GM23338 (cell line): ENCODE measurements at regions not wholly inside any gene's neighbourhood (a gene's known extent, or its start where the extent isn't known, plus 50 kb on each side); places are given as distances from the start of the nearest gene placed in this dataset.

Experiments
- ATAC-seq: fragments of 200-7000 bp; cut with Tn5 transposase; 3 replicates; pipeline ENCODE4 v1.9.1; 2020
- DNase-seq: peaks from one replicate; pipeline ENCODE4 v3.0.0-alpha.2; 2015; ENCODE audit warnings: low spot score
- H2AFZ ChIP-seq: fragments of 200-600 bp; sonication (generic); 2 replicates; pipeline ENCODE4 v1.8.0; 2016; ENCODE audit warnings: antibody characterized with exemption, mild to moderate bottlenecking, moderate library complexity
- H3F3A ChIP-seq: fragments of 200-600 bp; sonication (generic); replicated peaks from 2 replicates; pipeline ENCODE4 v1.8.0; 2017; ENCODE audit warnings: antibody characterized with exemption, mixed run types, low read depth
- H3K27ac ChIP-seq: fragments of 200-600 bp; sonication (generic); 2 replicates; pipeline ENCODE4 v1.6.1; 2016; ENCODE audit warnings: low read depth
- H3K27me3 ChIP-seq: fragments of 200-600 bp; sonication (generic); 2 replicates; pipeline ENCODE4 v1.8.0; 2016; ENCODE audit warnings: mild to moderate bottlenecking, mixed run types, moderate library complexity; ENCODE audit not compliant: insufficient read depth
- H3K36me3 ChIP-seq: fragments of 200-600 bp; sonication (generic); 2 replicates; pipeline ENCODE4 v1.8.0; 2016; ENCODE audit warnings: mild to moderate bottlenecking; ENCODE audit not compliant: insufficient read depth
- H3K4me1 ChIP-seq: fragments of 200-600 bp; sonication (generic); 2 replicates; pipeline ENCODE4 v1.8.0; 2016; ENCODE audit warnings: mild to moderate bottlenecking, moderate library complexity; ENCODE audit not compliant: insufficient read depth
- H3K4me2 ChIP-seq: fragments of 200-600 bp; sonication (generic); 2 replicates; pipeline ENCODE4 v1.7.1; 2017; ENCODE audit warnings: mixed run types
- H3K4me3 ChIP-seq: fragments of 200-600 bp; sonication (generic); 2 replicates; pipeline ENCODE4 v1.6.1; 2016; ENCODE audit warnings: mixed run types
- H3K79me2 ChIP-seq: fragments of 200-600 bp; sonication (generic); replicated peaks from 2 replicates; pipeline ENCODE4 v1.8.0; 2017; ENCODE audit warnings: mild to moderate bottlenecking; ENCODE audit not compliant: insufficient read depth
- H3K9me2 ChIP-seq: fragments of 200-600 bp; sonication (generic); 2 replicates; pipeline ENCODE4 v1.8.0; 2017; ENCODE audit not compliant: insufficient read depth
- H4K20me1 ChIP-seq: fragments of 200-600 bp; sonication (generic); replicated peaks from 2 replicates; pipeline ENCODE4 v1.8.0; 2017; ENCODE audit warnings: mild to moderate bottlenecking; ENCODE audit not compliant: insufficient read depth
- H3K27ac Mint-ChIP-seq: 2 replicates; pipeline ENCODE4 v1.8.0; 2020; ENCODE audit warnings: inconsistent platforms, mild to moderate bottlenecking, moderate library complexity, mixed read lengths
- H3K27me3 Mint-ChIP-seq: 3 replicates; pipeline ENCODE4 v1.8.0; 2022; ENCODE audit warnings: low read depth, mild to moderate bottlenecking, moderate library complexity, mixed read lengths, inconsistent platforms; ENCODE audit not compliant: insufficient read depth, poor library complexity
- H3K36me3 Mint-ChIP-seq: 3 replicates; pipeline ENCODE4 v1.8.0; 2021; ENCODE audit warnings: low read depth, mild to moderate bottlenecking, inconsistent platforms, moderate library complexity, mixed read lengths
- H3K4me1 Mint-ChIP-seq: 3 replicates; pipeline ENCODE4 v1.8.0; 2020; ENCODE audit warnings: mild to moderate bottlenecking, inconsistent platforms, mixed read lengths
- H3K4me3 Mint-ChIP-seq: 3 replicates; pipeline ENCODE4 v1.8.0; 2021; ENCODE audit warnings: moderate library complexity, mild to moderate bottlenecking, inconsistent platforms, mixed read lengths
- H3K9me3 Mint-ChIP-seq: 3 replicates; pipeline ENCODE4 v1.8.0; 2020; ENCODE audit warnings: moderate library complexity, mild to moderate bottlenecking, inconsistent platforms, mixed read lengths
- CREB1 ChIP-seq: fragments of 250-450 bp; sonication (Bioruptor Pico); IDR thresholded peaks from 2 replicates; pipeline ENCODE4 v1.5.0; 2020; ENCODE audit warnings: low read depth, mild to moderate bottlenecking, moderate library complexity
- EZH2 ChIP-seq: fragments of 200-600 bp; sonication (generic); IDR thresholded peaks from one replicate; pipeline ENCODE4 v1.8.0; 2017; ENCODE audit warnings: antibody characterized with exemption, mild to moderate bottlenecking, low read depth; ENCODE audit not compliant: unreplicated experiment
- EZH2phosphoT487 ChIP-seq: fragments of 200-600 bp; sonication (generic); IDR thresholded peaks from one replicate; pipeline ENCODE4 v1.8.1; 2018; ENCODE audit warnings: antibody characterized with exemption; ENCODE audit not compliant: unreplicated experiment
- JUNB ChIP-seq: IDR thresholded peaks from one replicate; pipeline ENCODE4 v1.6.1; 2016; ENCODE audit warnings: antibody characterized with exemption; ENCODE audit not compliant: unreplicated experiment
- POLR2AphosphoS5 ChIP-seq: IDR thresholded peaks from 2 replicates; pipeline ENCODE4 v1.6.1; 2016; ENCODE audit warnings: antibody characterized with exemption, low read depth
- STAT1 ChIP-seq: IDR thresholded peaks from one replicate; pipeline ENCODE4 v1.6.1; 2016; ENCODE audit warnings: antibody characterized with exemption; ENCODE audit not compliant: unreplicated experiment
- ZNF114 ChIP-seq: fragments of 250-450 bp; sonication (Bioruptor Pico); IDR thresholded peaks from 2 replicates; pipeline ENCODE4 v1.5.0; 2020; ENCODE audit warnings: mild to moderate bottlenecking, moderate library complexity
- TF ChIP-seq, protein P1 (sequence below): IDR thresholded peaks from one replicate; pipeline ENCODE4 v1.6.1; 2018; ENCODE audit warnings: antibody characterized with exemption; ENCODE audit not compliant: unreplicated experiment
- TF ChIP-seq, protein P2 (sequence below): fragments of 250-450 bp; sonication (Bioruptor Pico); IDR thresholded peaks from 2 replicates; pipeline ENCODE4 v1.5.0; 2020; ENCODE audit warnings: mild to moderate bottlenecking, moderate library complexity
- TF ChIP-seq, protein P3 (sequence below), 2 experiments: fragments of 200-600 bp in 1 of 2; sonication (generic) in 1 of 2; conservative IDR thresholded peaks; 2 replicates each; pipeline versions ENCODE4 v1.5.1 to v1.6.1; 2016 to 2017; ENCODE audit warnings: antibody characterized with exemption in 2 of 2, low read depth in 2 of 2, mild to moderate bottlenecking in 2 of 2, moderate library complexity in 1 of 2
- TF ChIP-seq, protein P4 (sequence below): IDR thresholded peaks from 2 replicates; pipeline ENCODE4 v1.6.1; 2016; ENCODE audit warnings: antibody characterized with exemption

DNA sequence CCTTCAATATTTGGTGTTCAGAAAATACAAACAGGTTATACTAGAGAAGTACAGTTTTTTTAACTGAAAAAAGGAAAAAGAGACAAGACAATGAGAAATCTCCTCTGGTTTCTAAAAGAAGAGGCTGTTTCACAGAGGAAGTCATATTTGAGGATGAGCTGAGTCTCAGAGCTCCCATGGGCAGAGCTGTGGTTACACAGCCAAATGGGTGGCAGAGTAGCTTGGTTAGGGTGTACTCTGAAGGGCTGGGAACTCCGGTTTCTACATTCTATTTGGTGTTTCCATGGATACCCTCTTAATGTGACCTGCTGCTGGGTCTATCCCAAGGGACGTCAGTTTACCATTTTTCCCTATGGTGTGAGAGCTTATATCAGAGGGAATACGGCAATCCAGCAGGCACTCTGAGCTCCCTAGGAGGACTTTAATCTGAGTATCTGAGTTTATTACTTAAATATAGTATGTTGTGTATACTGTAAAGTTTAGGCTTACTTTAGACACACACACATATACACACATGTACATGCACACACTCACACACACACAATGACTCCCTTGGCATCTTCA, 74.2 kb downstream of the CYRIA start:
- Mint-ChIP-seq H3K4me1 (peaks cover 20% of the 10 kb centered on the region), H3K27ac (no peak overlapping the region)
- no peak for ATAC-seq

More for the DNA sequence above, 74.2 kb downstream of the CYRIA start:
- no peak overlapping the region for H3K4me3 ChIP-seq
- H3K4me1 ChIP-seq: peaks cover 17% of the 10 kb centered on the region
- no peaks in the 10 kb centered on the region for H3K27me3 ChIP-seq
- no peaks in the 10 kb centered on the region for H3K36me3 ChIP-seq
- Mint-ChIP-seq H3K36me3 (peaks cover 5% of the 10 kb centered on the region; the same call in 1 of the 3 replicates), H3K9me3 (no peaks in the 10 kb centered on the region), H3K27me3 (no peaks in the 10 kb centered on the region), H3K4me3 (no peak overlapping the region)
- no peak overlapping the region for H3K4me2 ChIP-seq
- no peak overlapping the region for H3K27ac ChIP-seq
- no peaks in the 10 kb centered on the region for H3F3A ChIP-seq
- no peak for DNase-seq
- no peaks in the 10 kb centered on the region for H4K20me1 ChIP-seq
- H3K79me2 ChIP-seq: no peaks in the 10 kb centered on the region
- H2AFZ ChIP-seq: no peak overlapping the region
- no peaks in the 10 kb centered on the region for H3K9me2 ChIP-seq
- TF ChIP-seq, protein P1, sequence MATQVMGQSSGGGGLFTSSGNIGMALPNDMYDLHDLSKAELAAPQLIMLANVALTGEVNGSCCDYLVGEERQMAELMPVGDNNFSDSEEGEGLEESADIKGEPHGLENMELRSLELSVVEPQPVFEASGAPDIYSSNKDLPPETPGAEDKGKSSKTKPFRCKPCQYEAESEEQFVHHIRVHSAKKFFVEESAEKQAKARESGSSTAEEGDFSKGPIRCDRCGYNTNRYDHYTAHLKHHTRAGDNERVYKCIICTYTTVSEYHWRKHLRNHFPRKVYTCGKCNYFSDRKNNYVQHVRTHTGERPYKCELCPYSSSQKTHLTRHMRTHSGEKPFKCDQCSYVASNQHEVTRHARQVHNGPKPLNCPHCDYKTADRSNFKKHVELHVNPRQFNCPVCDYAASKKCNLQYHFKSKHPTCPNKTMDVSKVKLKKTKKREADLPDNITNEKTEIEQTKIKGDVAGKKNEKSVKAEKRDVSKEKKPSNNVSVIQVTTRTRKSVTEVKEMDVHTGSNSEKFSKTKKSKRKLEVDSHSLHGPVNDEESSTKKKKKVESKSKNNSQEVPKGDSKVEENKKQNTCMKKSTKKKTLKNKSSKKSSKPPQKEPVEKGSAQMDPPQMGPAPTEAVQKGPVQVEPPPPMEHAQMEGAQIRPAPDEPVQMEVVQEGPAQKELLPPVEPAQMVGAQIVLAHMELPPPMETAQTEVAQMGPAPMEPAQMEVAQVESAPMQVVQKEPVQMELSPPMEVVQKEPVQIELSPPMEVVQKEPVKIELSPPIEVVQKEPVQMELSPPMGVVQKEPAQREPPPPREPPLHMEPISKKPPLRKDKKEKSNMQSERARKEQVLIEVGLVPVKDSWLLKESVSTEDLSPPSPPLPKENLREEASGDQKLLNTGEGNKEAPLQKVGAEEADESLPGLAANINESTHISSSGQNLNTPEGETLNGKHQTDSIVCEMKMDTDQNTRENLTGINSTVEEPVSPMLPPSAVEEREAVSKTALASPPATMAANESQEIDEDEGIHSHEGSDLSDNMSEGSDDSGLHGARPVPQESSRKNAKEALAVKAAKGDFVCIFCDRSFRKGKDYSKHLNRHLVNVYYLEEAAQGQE: no peak
- TF ChIP-seq ZNF114: no peak
- TF ChIP-seq JUNB: no peak
- TF ChIP-seq POLR2AphosphoS5: no peak
- no peak for TF ChIP-seq STAT1
- no peak for TF ChIP-seq EZH2phosphoT487
- TF ChIP-seq, protein P2, sequence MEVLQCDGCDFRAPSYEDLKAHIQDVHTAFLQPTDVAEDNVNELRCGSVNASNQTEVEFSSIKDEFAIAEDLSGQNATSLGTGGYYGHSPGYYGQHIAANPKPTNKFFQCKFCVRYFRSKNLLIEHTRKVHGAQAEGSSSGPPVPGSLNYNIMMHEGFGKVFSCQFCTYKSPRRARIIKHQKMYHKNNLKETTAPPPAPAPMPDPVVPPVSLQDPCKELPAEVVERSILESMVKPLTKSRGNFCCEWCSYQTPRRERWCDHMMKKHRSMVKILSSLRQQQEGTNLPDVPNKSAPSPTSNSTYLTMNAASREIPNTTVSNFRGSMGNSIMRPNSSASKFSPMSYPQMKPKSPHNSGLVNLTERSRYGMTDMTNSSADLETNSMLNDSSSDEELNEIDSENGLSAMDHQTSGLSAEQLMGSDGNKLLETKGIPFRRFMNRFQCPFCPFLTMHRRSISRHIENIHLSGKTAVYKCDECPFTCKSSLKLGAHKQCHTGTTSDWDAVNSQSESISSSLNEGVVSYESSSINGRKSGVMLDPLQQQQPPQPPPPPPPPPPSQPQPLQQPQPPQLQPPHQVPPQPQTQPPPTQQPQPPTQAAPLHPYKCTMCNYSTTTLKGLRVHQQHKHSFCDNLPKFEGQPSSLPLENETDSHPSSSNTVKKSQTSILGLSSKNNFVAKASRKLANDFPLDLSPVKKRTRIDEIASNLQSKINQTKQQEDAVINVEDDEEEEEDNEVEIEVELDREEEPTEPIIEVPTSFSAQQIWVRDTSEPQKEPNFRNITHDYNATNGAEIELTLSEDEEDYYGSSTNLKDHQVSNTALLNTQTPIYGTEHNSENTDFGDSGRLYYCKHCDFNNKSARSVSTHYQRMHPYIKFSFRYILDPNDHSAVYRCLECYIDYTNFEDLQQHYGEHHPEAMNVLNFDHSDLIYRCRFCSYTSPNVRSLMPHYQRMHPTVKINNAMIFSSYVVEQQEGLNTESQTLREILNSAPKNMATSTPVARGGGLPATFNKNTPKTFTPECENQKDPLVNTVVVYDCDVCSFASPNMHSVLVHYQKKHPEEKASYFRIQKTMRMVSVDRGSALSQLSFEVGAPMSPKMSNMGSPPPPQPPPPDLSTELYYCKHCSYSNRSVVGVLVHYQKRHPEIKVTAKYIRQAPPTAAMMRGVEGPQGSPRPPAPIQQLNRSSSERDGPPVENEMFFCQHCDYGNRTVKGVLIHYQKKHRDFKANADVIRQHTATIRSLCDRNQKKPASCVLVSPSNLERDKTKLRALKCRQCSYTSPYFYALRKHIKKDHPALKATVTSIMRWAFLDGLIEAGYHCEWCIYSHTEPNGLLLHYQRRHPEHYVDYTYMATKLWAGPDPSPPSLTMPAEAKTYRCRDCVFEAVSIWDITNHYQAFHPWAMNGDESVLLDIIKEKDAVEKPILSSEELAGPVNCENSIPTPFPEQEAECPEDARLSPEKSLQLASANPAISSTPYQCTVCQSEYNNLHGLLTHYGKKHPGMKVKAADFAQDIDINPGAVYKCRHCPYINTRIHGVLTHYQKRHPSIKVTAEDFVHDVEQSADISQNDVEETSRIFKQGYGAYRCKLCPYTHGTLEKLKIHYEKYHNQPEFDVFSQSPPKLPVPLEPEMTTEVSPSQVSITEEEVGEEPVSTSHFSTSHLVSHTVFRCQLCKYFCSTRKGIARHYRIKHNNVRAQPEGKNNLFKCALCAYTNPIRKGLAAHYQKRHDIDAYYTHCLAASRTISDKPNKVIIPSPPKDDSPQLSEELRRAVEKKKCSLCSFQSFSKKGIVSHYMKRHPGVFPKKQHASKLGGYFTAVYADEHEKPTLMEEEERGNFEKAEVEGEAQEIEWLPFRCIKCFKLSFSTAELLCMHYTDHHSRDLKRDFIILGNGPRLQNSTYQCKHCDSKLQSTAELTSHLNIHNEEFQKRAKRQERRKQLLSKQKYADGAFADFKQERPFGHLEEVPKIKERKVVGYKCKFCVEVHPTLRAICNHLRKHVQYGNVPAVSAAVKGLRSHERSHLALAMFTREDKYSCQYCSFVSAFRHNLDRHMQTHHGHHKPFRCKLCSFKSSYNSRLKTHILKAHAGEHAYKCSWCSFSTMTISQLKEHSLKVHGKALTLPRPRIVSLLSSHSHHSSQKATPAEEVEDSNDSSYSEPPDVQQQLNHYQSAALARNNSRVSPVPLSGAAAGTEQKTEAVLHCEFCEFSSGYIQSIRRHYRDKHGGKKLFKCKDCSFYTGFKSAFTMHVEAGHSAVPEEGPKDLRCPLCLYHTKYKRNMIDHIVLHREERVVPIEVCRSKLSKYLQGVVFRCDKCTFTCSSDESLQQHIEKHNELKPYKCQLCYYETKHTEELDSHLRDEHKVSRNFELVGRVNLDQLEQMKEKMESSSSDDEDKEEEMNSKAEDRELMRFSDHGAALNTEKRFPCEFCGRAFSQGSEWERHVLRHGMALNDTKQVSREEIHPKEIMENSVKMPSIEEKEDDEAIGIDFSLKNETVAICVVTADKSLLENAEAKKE (CRISPR knock-in tag): no peak
- TF ChIP-seq, protein P3, sequence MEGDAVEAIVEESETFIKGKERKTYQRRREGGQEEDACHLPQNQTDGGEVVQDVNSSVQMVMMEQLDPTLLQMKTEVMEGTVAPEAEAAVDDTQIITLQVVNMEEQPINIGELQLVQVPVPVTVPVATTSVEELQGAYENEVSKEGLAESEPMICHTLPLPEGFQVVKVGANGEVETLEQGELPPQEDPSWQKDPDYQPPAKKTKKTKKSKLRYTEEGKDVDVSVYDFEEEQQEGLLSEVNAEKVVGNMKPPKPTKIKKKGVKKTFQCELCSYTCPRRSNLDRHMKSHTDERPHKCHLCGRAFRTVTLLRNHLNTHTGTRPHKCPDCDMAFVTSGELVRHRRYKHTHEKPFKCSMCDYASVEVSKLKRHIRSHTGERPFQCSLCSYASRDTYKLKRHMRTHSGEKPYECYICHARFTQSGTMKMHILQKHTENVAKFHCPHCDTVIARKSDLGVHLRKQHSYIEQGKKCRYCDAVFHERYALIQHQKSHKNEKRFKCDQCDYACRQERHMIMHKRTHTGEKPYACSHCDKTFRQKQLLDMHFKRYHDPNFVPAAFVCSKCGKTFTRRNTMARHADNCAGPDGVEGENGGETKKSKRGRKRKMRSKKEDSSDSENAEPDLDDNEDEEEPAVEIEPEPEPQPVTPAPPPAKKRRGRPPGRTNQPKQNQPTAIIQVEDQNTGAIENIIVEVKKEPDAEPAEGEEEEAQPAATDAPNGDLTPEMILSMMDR (conservative IDR thresholded peaks at IDR 0.05; ENCODE audit: low read depth in 2 of 2): no peak
- TF ChIP-seq, protein P4, sequence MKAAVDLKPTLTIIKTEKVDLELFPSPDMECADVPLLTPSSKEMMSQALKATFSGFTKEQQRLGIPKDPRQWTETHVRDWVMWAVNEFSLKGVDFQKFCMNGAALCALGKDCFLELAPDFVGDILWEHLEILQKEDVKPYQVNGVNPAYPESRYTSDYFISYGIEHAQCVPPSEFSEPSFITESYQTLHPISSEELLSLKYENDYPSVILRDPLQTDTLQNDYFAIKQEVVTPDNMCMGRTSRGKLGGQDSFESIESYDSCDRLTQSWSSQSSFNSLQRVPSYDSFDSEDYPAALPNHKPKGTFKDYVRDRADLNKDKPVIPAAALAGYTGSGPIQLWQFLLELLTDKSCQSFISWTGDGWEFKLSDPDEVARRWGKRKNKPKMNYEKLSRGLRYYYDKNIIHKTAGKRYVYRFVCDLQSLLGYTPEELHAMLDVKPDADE: no peak
- TF ChIP-seq EZH2: no peak
- TF ChIP-seq CREB1 (CRISPR knock-in tag): no peak
